ENCODE measurements at regions not wholly inside any gene's neighbourhood (a gene's known extent, or its start where the extent isn't known, plus 50 kb on each side); places are given as distances from the start of the nearest gene placed in this dataset.

DNA sequence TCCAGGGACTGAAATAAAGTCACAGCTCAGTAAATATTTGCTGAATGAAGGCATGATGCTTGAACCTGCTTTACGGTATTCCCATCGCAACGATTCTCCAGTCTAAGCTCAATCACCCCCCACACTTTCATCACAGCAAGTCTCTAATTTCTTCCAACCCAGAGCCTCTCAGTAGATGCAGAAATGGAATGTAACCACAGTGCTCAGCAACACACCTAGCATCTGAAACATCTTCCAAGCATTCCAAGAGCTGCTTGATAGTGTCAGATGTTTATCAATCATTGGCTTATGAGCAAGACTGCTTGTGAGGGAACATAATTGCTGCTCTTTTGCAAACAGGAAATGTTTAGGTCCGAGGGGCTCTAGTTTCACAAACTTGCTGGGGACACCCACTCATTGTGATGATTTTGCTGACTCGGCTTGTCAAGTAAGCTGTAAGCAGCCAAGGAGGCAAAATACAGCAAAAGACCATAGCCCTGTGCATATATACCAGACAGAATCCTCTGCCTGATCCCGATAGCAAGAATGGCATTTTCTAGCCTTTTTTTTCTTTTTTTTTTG is 751.2 kb downstream of the NR2F2 start:
- TF ChIP-seq HNRNPK (IDR thresholded peaks at IDR 0.05; ENCODE audit: low read depth, low read length, poor library complexity, severe bottlenecking) (no peak), POLR2AphosphoS5 (IDR thresholded peaks at IDR 0.05; ENCODE audit: low read depth, low read length) (no peak), ZNF274 (CRISPR knock-in tag; IDR thresholded peaks at IDR 0.05) (no peak), CHCHD3 (CRISPR knock-in tag; IDR thresholded peaks at IDR 0.05) (no peak), ATF2 (CRISPR knock-in tag; IDR thresholded peaks at IDR 0.05) (no peak), ZNF382 (CRISPR knock-in tag; IDR thresholded peaks at IDR 0.05; ENCODE audit: borderline replicate concordance) (no peak), SALL2 (CRISPR knock-in tag; IDR thresholded peaks at IDR 0.05) (no peak), CHD2 (IDR thresholded peaks at IDR 0.05; ENCODE audit: low read depth, low read length) (no peak)
- TF ChIP-seq, protein P1, sequence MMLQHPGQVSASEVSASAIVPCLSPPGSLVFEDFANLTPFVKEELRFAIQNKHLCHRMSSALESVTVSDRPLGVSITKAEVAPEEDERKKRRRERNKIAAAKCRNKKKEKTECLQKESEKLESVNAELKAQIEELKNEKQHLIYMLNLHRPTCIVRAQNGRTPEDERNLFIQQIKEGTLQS (CRISPR knock-in tag; IDR thresholded peaks at IDR 0.05) = no peak
- TF ChIP-seq, protein P2, sequence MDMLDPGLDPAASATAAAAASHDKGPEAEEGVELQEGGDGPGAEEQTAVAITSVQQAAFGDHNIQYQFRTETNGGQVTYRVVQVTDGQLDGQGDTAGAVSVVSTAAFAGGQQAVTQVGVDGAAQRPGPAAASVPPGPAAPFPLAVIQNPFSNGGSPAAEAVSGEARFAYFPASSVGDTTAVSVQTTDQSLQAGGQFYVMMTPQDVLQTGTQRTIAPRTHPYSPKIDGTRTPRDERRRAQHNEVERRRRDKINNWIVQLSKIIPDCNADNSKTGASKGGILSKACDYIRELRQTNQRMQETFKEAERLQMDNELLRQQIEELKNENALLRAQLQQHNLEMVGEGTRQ (IDR thresholded peaks at IDR 0.05; ENCODE audit: low read depth, low read length) = no peak
- TF ChIP-seq, protein P2 (CRISPR knock-in tag; IDR thresholded peaks at IDR 0.05; ENCODE audit: borderline replicate concordance) = no peak

Measured in HepG2 (cell line).